Germinal center (tissue), 1 donor: ENCODE measurements at regions not wholly inside any gene's neighbourhood (a gene's known extent, or its start where the extent isn't known, plus 50 kb on each side); places are given as distances from the start of the nearest gene placed in this dataset.

Experiments used
- DNase-seq: peaks from one replicate; pipeline ENCODE4 v3.0.0; 2012; ENCODE audit warnings: mixed read lengths, low spot score

GRCh38 chr15:66615846-66616245, 50.0 kb upstream of the LCTL start:
- no peak for DNase-seq

- no peak for DNase-seq
Measured at GRCh38 chr15:66617137-66618090, 51.6 kb upstream of the LCTL start.

GRCh38 chr15:66619152-66619903, 53.5 kb upstream of the LCTL start:
- peak; percentile 51 for DNase-seq

GRCh38 chr15:66620341-66620740, 54.5 kb upstream of the LCTL start:
- DNase-seq = no peak

GRCh38 chr15:66620744-66621344, 55.0 kb upstream of the LCTL start:
- DNase-seq = no peak

- no peak for DNase-seq
Measured at GRCh38 chr15:66621491-66622467, 56.0 kb upstream of the LCTL start.

- DNase-seq = no peak
Measured at GRCh38 chr15:66622591-66623022, 56.8 kb upstream of the LCTL start.

GRCh38 chr15:66623801-66624453, 58.1 kb upstream of the LCTL start:
- no peak for DNase-seq

- DNase-seq = no peak
Measured at GRCh38 chr15:66625531-66625930, 59.7 kb upstream of the LCTL start.

- DNase-seq = no peak
Measured at GRCh38 chr15:66625974-66626373, 60.2 kb upstream of the LCTL start.

GRCh38 chr15:66628976-66629723, 63.4 kb upstream of the LCTL start:
- no peak for DNase-seq

GRCh38 chr15:66629817-66630576, 64.2 kb upstream of the LCTL start:
- no peak for DNase-seq

- DNase-seq = no peak
Measured at GRCh38 chr15:66630801-66631351, 65.1 kb upstream of the LCTL start.

- no peak for DNase-seq
Measured at GRCh38 chr15:66631616-66632263, 65.9 kb upstream of the LCTL start.

- DNase-seq = no peak
Measured at GRCh38 chr15:66633041-66633937, 67.5 kb upstream of the LCTL start.

GRCh38 chr15:66633938-66634250, 68.1 kb upstream of the LCTL start:
- DNase-seq = no peak

GRCh38 chr15:66634540-66634939, 67.5 kb upstream of the SMAD6 start:
- no peak for DNase-seq

GRCh38 chr15:66635006-66635405, 67.0 kb upstream of the SMAD6 start:
- no peak for DNase-seq
